K562 (cell line): ENCODE measurements at regions not wholly inside any gene's neighbourhood (a gene's known extent, or its start where the extent isn't known, plus 50 kb on each side); places are given as distances from the start of the nearest gene placed in this dataset.

Source experiments
- ATAC-seq: fragments of 200-7000 bp; cut with Tn5 transposase; 3 replicates; pipeline ENCODE4 v1.9.1; 2020; ENCODE audit warnings: moderate library complexity
- BruUV-seq: library from RNA; stranded (reverse); fragments of 400-500 nt; replicated peaks from 2 replicates; lab custom pipeline; 2021; lab: Mats Ljungman, UMichigan
- CTCF ChIA-PET: fragments of 300-600 bp; formaldehyde crosslinking; extraction: SDS; loops from one replicate; lab custom pipeline; 2021; ENCODE audit warnings: low intra/inter-chr PET ratio; lab: Yijun Ruan, JAX
- POLR2A ChIA-PET: fragments of 300-600, 350-650 bp; sonication (Branson Sonifier 250); formaldehyde crosslinking; extraction: SDS; loops from one replicate; lab custom pipeline; 2021; ENCODE audit warnings: antibody characterized with exemption, inconsistent platforms; lab: Yijun Ruan, JAX
- DNase-seq, 4 experiments: peaks; one replicate each; pipeline versions ENCODE4 v3.0.0 to v3.0.0-alpha.2; 2011 to 2018; ENCODE audit warnings: low spot score in 3 of 4, mixed read lengths in 3 of 4; ENCODE audit errors: extremely low read depth in 1 of 4
- FAIRE-seq: peaks from 2 replicates; lab custom pipeline; 2011; peaks lifted over from hg19 to GRCh38; lab: Jason Lieb, UNC
- H2AFZ ChIP-seq: 2 replicates; pipeline ENCODE4 v1.6.0; 2011; ENCODE audit warnings: low read depth, low read length, control low read depth, inconsistent platforms
- H3K27ac ChIP-seq: fragments of 200-600 bp; 3 replicates; pipeline ENCODE4 v1.8.0; 2011; ENCODE audit warnings: low read depth, mild to moderate bottlenecking, control low read depth, inconsistent platforms, low read length, moderate library complexity, mixed read lengths; ENCODE audit errors: extremely low read depth
- H3K27me3 ChIP-seq, 2 experiments: fragments of 300-600 bp in 1 of 2; 2 replicates in 1 of 2; 3 replicates in 1 of 2; pipeline versions ENCODE4 v1.6.0 to v1.8.0; 2011; ENCODE audit warnings: inconsistent platforms in 2 of 2, low read length in 2 of 2, mild to moderate bottlenecking in 1 of 2, mixed read lengths in 1 of 2, moderate library complexity in 1 of 2; ENCODE audit not compliant: control insufficient read depth in 2 of 2, insufficient read depth in 2 of 2
- H3K36me3 ChIP-seq: fragments of 300-600 bp; 3 replicates; pipeline ENCODE4 v1.8.0; 2011; ENCODE audit warnings: mild to moderate bottlenecking, low read length, inconsistent platforms; ENCODE audit not compliant: control insufficient read depth, insufficient read depth
- H3K4me1 ChIP-seq, 2 experiments: fragments of 200-600 bp in 1 of 2; replicated peaks in 1 of 2; 2 replicates in 1 of 2; 3 replicates in 1 of 2; pipeline versions ENCODE4 v1.5.1 to v1.8.0; 2011; ENCODE audit warnings: inconsistent platforms in 2 of 2, low read length in 2 of 2, mild to moderate bottlenecking in 1 of 2, mixed read lengths in 1 of 2, moderate library complexity in 1 of 2; ENCODE audit not compliant: control insufficient read depth in 2 of 2, insufficient read depth in 2 of 2
- H3K4me2 ChIP-seq: 2 replicates; pipeline ENCODE4 v1.6.1; 2011; ENCODE audit warnings: low read length, control low read depth, inconsistent platforms, mixed read lengths; ENCODE audit not compliant: insufficient read depth
- H3K4me3 ChIP-seq: fragments of 200-600 bp; sonication (generic), shearing (Covaris generic); 2 replicates; pipeline ENCODE4 v1.5.1; 2016; ENCODE audit warnings: control low read depth, inconsistent platforms
- H3K79me2 ChIP-seq: fragments of 200-600 bp; 3 replicates; pipeline ENCODE4 v1.8.0; 2011; ENCODE audit warnings: low read length, inconsistent platforms; ENCODE audit not compliant: control insufficient read depth, insufficient read depth
- H3K9ac ChIP-seq, 2 experiments: 2 replicates each; pipeline versions ENCODE4 v1.6.0 to v1.6.1; 2011; ENCODE audit warnings: low read depth in 2 of 2, low read length in 2 of 2, control low read depth in 1 of 2, inconsistent platforms in 1 of 2, mild to moderate bottlenecking in 1 of 2, mixed read lengths in 1 of 2; ENCODE audit not compliant: insufficient read depth in 1 of 2
- H3K9me1 ChIP-seq: one replicate; pipeline ENCODE4 v1.6.0; 2011; ENCODE audit warnings: inconsistent platforms, mild to moderate bottlenecking, low read length, moderate library complexity; ENCODE audit not compliant: control insufficient read depth, insufficient read depth
- H3K9me3 ChIP-seq: replicated peaks from 2 replicates; pipeline ENCODE4 v1.5.1; 2011; ENCODE audit warnings: low read depth, low read length, inconsistent platforms; ENCODE audit not compliant: control insufficient read depth, insufficient read depth
- H4K20me1 ChIP-seq: replicated peaks from 2 replicates; pipeline ENCODE4 v1.6.1; 2011; ENCODE audit warnings: low read length, inconsistent platforms, mixed read lengths; ENCODE audit not compliant: control insufficient read depth, insufficient read depth
- CEBPG ChIP-seq, 3 experiments: fragments of 200-800 bp in 1 of 3; sonication (Bioruptor generic) in 1 of 3; sonication (generic) in 1 of 3; formaldehyde crosslinking in 1 of 3; IDR thresholded peaks in 2 of 3; conservative IDR thresholded peaks in 1 of 3; 2 replicates each; pipeline versions ENCODE4 v1.6.1 to v1.8.0; 2016 to 2022; ENCODE audit warnings: missing compliant biosample characterization in 2 of 3, missing genetic modification characterization in 2 of 3, mild to moderate bottlenecking in 1 of 3, missing genetic modification reagents in 1 of 3
- FOXM1 ChIP-seq, 2 experiments: fragments of 450-650 bp in 1 of 2; sonication (generic) in 1 of 2; formaldehyde crosslinking in 1 of 2; IDR thresholded peaks; 2 replicates each; pipeline versions ENCODE4 v1.6.1 to v1.9.0; 2017 to 2022; ENCODE audit warnings: low read depth in 2 of 2, mild to moderate bottlenecking in 2 of 2, missing genetic modification reagents in 1 of 2, moderate library complexity in 1 of 2
- MCM2 ChIP-seq: fragments of 450-650 bp; IDR thresholded peaks from 2 replicates; pipeline ENCODE4 v1.6.1; 2017; ENCODE audit warnings: low read depth, mild to moderate bottlenecking
- MCM3 ChIP-seq: fragments of 450-650 bp; IDR thresholded peaks from 2 replicates; pipeline ENCODE4 v1.6.1; 2016
- PHB2 ChIP-seq: fragments of 450-650 bp; IDR thresholded peaks from 2 replicates; pipeline ENCODE4 v1.6.1; 2017; ENCODE audit warnings: low read depth
- PML ChIP-seq: IDR thresholded peaks from 2 replicates; pipeline ENCODE4 v1.6.1; 2012; ENCODE audit warnings: low read length, inconsistent platforms
- TCFL5 ChIP-seq: fragments of 250-450 bp; sonication (Bioruptor Pico); conservative IDR thresholded peaks from 2 replicates; pipeline ENCODE4 v1.6.1; 2021; ENCODE audit warnings: mild to moderate bottlenecking, moderate library complexity, matching md5 sums
- WGBS: fragments of 100-300 bp; shearing (Covaris generic); methylation state at CpG from one replicate; pipeline ENCODE4 v1.1.6; 2016; ENCODE audit warnings: low coverage, mixed read lengths; ENCODE audit not compliant: insufficient coverage; ENCODE audit errors: missing lambda C conversion rate; 5-methylcytosine and 5-hydroxymethylcytosine counted together
- in situ Hi-C: fragments of 300-500 bp; cut with MboI; formaldehyde crosslinking; loops from 4 replicates; pipeline ENCODE4 v1.15.0; 2018; ENCODE audit warnings: inconsistent platforms, mixed read lengths
- intact Hi-C: fragments of 100-400 bp; cut with micrococcal nuclease; formaldehyde crosslinking; loops from 2 replicates; pipeline ENCODE4 v1.14.2; 2022
- TF ChIP-seq, protein P1 (sequence below): fragments of 450-650 bp; formaldehyde crosslinking; IDR thresholded peaks from 2 replicates; pipeline ENCODE4 v1.4.0; 2020; ENCODE audit warnings: mild to moderate bottlenecking
- TF ChIP-seq, protein P2 (sequence below): IDR thresholded peaks from 2 replicates; pipeline ENCODE4 v1.6.1; 2016; ENCODE audit warnings: missing genetic modification characterization, missing compliant biosample characterization
- TF ChIP-seq, protein P3 (sequence below): sonication (generic); formaldehyde crosslinking; IDR thresholded peaks from 2 replicates; pipeline ENCODE4 v1.8.0; 2022; ENCODE audit warnings: missing genetic modification reagents, mild to moderate bottlenecking, moderate library complexity, borderline replicate concordance
- TF ChIP-seq, protein P4 (sequence below): fragments of 250-450 bp; sonication (Bioruptor Pico); IDR thresholded peaks from 2 replicates; pipeline ENCODE4 v1.8.0; 2022; ENCODE audit warnings: inconsistent platforms

DNA sequence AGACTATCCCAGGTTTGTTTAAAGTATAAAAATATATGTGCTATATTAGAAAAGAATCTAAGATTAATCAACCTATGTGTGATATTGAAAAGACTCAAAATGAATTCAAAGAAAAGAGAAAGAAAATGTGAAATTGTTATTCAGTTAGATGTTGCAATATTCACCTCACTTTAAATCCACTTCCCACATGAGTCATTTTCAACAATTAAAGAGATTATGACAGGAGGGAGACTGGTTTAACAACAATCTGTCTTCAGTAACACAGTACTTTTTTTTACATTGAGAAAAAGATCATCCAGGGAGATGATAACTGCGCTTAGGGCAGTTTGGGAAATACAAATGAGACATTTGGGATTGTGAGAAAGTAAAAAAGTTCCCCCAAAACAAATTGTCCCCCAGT, 1246.2 kb downstream of the SLITRK1 start:
- in situ Hi-C loops (no loop called here), intact Hi-C loops (no loop called here)
- no peaks in the 10 kb centered on the region for H3K9me1 ChIP-seq
- no peak overlapping the region for H3K27ac ChIP-seq
- H4K20me1 ChIP-seq = no peaks in the 10 kb centered on the region
- H3K4me1 ChIP-seq = no peaks in the 10 kb centered on the region
- H3K9me3 ChIP-seq = no peaks in the 10 kb centered on the region
- H2AFZ ChIP-seq = no peak overlapping the region
- BruUV-seq = no TSS peak
- ATAC-seq = no peak
- no peak for DNase-seq
- ChIA-PET CTCF (no interaction called here), POLR2A (no interaction called here)
- H3K4me2 ChIP-seq = no peak overlapping the region
- H3K79me2 ChIP-seq = no peaks in the 10 kb centered on the region
- WGBS = 0% methylated on average over 1 of the region's 1 CpG
- TF ChIP-seq CEBPG (CRISPR knock-in tag; IDR thresholded peaks at IDR 0.05) (no peak), CEBPG (tag; conservative IDR thresholded peaks at IDR 0.05 in 1 of 2, IDR thresholded peaks at IDR 0.05 in 1 of 2) (peak in 1 of 2 experiments; percentile 41; a peak in 1 of 4 replicates), PML (no peak)
- FAIRE-seq = no peak
- H3K9ac ChIP-seq = no peak overlapping the region
- no peak overlapping the region for H3K4me3 ChIP-seq
- no peaks in the 10 kb centered on the region for H3K27me3 ChIP-seq
- no peaks in the 10 kb centered on the region for H3K36me3 ChIP-seq

DNA sequence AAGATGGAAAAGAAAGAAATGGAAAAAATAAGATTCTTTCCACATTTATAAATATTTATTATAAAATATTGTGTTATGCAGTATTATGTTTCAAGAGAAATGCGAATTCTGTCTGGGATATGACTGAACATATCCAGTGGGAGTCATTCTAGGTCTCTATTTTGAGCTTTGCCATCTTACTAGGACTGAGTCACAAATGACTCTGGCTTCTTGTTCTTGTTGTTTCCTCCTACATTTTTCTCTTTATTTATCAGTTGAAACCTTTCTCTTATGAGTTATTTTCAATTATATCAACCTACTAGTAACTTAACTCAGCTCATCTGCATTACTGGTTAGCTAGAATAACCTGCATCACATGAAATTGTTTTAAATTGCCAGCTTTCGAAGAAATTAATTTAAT, 1247.3 kb downstream of the SLITRK1 start:
- no peak for ATAC-seq
- intact Hi-C loops = no loop called here
- no peaks in the 10 kb centered on the region for H3K9me1 ChIP-seq
- ChIA-PET POLR2A (no interaction called here), CTCF (no interaction called here)
- in situ Hi-C loops = no loop called here
- no peak for DNase-seq
- no peak overlapping the region for H3K27ac ChIP-seq
- no peaks in the 10 kb centered on the region; the same call in 1 of the 2 replicates for H3K9me3 ChIP-seq
- no TSS peak for BruUV-seq
- H3K4me1 ChIP-seq = no peaks in the 10 kb centered on the region
- H3K4me3 ChIP-seq = no peak overlapping the region
- 0% methylated on average over 2 of the region's 2 CpGs for WGBS
- H4K20me1 ChIP-seq = no peaks in the 10 kb centered on the region
- no peak overlapping the region for H3K9ac ChIP-seq
- no peak overlapping the region for H2AFZ ChIP-seq
- H3K36me3 ChIP-seq = no peaks in the 10 kb centered on the region
- H3K79me2 ChIP-seq = no peaks in the 10 kb centered on the region
- no peak overlapping the region for H3K4me2 ChIP-seq
- H3K27me3 ChIP-seq = no peaks in the 10 kb centered on the region
- no peak for FAIRE-seq
- no peak for TF ChIP-seq PHB2
- TF ChIP-seq, protein P1, sequence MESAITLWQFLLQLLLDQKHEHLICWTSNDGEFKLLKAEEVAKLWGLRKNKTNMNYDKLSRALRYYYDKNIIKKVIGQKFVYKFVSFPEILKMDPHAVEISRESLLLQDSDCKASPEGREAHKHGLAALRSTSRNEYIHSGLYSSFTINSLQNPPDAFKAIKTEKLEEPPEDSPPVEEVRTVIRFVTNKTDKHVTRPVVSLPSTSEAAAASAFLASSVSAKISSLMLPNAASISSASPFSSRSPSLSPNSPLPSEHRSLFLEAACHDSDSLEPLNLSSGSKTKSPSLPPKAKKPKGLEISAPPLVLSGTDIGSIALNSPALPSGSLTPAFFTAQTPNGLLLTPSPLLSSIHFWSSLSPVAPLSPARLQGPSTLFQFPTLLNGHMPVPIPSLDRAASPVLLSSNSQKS (CRISPR knock-in tag) = no peak
- no peak for TF ChIP-seq TCFL5 (CRISPR knock-in tag)
- TF ChIP-seq, protein P2, sequence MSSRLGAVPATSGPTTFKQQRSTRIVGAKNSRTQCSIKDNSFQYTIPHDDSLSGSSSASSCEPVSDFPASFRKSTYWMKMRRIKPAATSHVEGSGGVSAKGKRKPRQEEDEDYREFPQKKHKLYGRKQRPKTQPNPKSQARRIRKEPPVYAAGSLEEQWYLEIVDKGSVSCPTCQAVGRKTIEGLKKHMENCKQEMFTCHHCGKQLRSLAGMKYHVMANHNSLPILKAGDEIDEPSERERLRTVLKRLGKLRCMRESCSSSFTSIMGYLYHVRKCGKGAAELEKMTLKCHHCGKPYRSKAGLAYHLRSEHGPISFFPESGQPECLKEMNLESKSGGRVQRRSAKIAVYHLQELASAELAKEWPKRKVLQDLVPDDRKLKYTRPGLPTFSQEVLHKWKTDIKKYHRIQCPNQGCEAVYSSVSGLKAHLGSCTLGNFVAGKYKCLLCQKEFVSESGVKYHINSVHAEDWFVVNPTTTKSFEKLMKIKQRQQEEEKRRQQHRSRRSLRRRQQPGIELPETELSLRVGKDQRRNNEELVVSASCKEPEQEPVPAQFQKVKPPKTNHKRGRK = no peak
- TF ChIP-seq, protein P3, sequence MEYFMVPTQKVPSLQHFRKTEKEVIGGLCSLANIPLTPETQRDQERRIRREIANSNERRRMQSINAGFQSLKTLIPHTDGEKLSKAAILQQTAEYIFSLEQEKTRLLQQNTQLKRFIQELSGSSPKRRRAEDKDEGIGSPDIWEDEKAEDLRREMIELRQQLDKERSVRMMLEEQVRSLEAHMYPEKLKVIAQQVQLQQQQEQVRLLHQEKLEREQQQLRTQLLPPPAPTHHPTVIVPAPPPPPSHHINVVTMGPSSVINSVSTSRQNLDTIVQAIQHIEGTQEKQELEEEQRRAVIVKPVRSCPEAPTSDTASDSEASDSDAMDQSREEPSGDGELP (CRISPR knock-in tag) = no peak
- no peak for TF ChIP-seq MCM2
- no peak for TF ChIP-seq MCM3
- TF ChIP-seq, protein P4, sequence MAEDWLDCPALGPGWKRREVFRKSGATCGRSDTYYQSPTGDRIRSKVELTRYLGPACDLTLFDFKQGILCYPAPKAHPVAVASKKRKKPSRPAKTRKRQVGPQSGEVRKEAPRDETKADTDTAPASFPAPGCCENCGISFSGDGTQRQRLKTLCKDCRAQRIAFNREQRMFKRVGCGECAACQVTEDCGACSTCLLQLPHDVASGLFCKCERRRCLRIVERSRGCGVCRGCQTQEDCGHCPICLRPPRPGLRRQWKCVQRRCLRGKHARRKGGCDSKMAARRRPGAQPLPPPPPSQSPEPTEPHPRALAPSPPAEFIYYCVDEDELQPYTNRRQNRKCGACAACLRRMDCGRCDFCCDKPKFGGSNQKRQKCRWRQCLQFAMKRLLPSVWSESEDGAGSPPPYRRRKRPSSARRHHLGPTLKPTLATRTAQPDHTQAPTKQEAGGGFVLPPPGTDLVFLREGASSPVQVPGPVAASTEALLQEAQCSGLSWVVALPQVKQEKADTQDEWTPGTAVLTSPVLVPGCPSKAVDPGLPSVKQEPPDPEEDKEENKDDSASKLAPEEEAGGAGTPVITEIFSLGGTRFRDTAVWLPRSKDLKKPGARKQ = no peak
- no peak for TF ChIP-seq FOXM1 (IDR thresholded peaks at IDR 0.05; ENCODE audit: low read depth)
- TF ChIP-seq FOXM1 (CRISPR knock-in tag; IDR thresholded peaks at IDR 0.05; ENCODE audit: low read depth) = no peak
